GM12878 (cell line): ENCODE measurements at regions not wholly inside any gene's neighbourhood (a gene's known extent, or its start where the extent isn't known, plus 50 kb on each side); places are given as distances from the start of the nearest gene placed in this dataset.

Experiments used
- BCLAF1 ChIP-seq: fragments of 450-650 bp; IDR thresholded peaks from 2 replicates; pipeline ENCODE4 v1.6.1; 2017; ENCODE audit warnings: antibody characterized with exemption, mild to moderate bottlenecking, moderate library complexity
- CTCF ChIP-seq, 3 experiments: IDR thresholded peaks in 2 of 3; conservative IDR thresholded peaks in 1 of 3; 2 replicates each; pipeline ENCODE4 v1.5.1; 2011; ENCODE audit warnings: low read depth in 3 of 3, low read length in 3 of 3, mild to moderate bottlenecking in 3 of 3, control low read depth in 2 of 3, moderate library complexity in 2 of 3, inconsistent platforms in 1 of 3, mixed read lengths in 1 of 3; ENCODE audit not compliant: control insufficient read depth in 2 of 3, insufficient read depth in 1 of 3; ENCODE audit errors: extremely low read depth in 1 of 3
- FOXM1 ChIP-seq: IDR thresholded peaks from 2 replicates; pipeline ENCODE4 v1.6.1; 2012; ENCODE audit warnings: low read depth, mild to moderate bottlenecking, inconsistent platforms, low read length, moderate library complexity
- IRF3 ChIP-seq: fragments of 450-650 bp; IDR thresholded peaks from 2 replicates; pipeline ENCODE4 v1.6.1; 2014; ENCODE audit warnings: mild to moderate bottlenecking
- LARP7 ChIP-seq: fragments of 450-650 bp; IDR thresholded peaks from 2 replicates; pipeline ENCODE4 v1.6.1; 2017; ENCODE audit warnings: mild to moderate bottlenecking
- POLR2A ChIP-seq: IDR thresholded peaks from 2 replicates; pipeline ENCODE4 v1.6.1; 2011; ENCODE audit warnings: low read depth, mild to moderate bottlenecking, low read length
- POU2F2 ChIP-seq: IDR thresholded peaks from 3 replicates; pipeline ENCODE4 v1.6.1; 2011; ENCODE audit warnings: low read depth, mild to moderate bottlenecking, low read length, borderline replicate concordance
- RELA ChIP-seq: fragments of 450-650 bp; IDR thresholded peaks from 2 replicates; pipeline ENCODE4 v1.8.0; 2014; ENCODE audit warnings: borderline replicate concordance; ENCODE audit not compliant: partially characterized antibody
- RFX5 ChIP-seq: IDR thresholded peaks from 2 replicates; pipeline ENCODE4 v1.6.1; 2011; ENCODE audit warnings: low read depth, low read length, improper control_type of control experiment
- YBX1 ChIP-seq: fragments of 450-650 bp; IDR thresholded peaks from 2 replicates; pipeline ENCODE4 v1.6.1; 2016; ENCODE audit warnings: antibody characterized with exemption
- ZNF274 ChIP-seq: IDR thresholded peaks from one replicate; pipeline ENCODE4 v1.8.0; 2011; ENCODE audit not compliant: insufficient read length, insufficient read depth

GRCh38 chr9:135379540-135380267 is 99.9 kb upstream of the PPP1R26 start:
- TF ChIP-seq RELA: no peak
- no peak for TF ChIP-seq RFX5
- no peak for TF ChIP-seq CTCF (IDR thresholded peaks at IDR 0.05 in 2 of 3, conservative IDR thresholded peaks at IDR 0.05 in 1 of 3; ENCODE audit: control insufficient read depth in 2 of 3, extremely low read depth in 1 of 3, insufficient read depth in 1 of 3, low read depth in 3 of 3, low read length in 3 of 3)
- no peak for TF ChIP-seq IRF3
- TF ChIP-seq YBX1: no peak
- TF ChIP-seq FOXM1: no peak
- no peak for TF ChIP-seq ZNF274
- no peak for TF ChIP-seq POLR2A
- no peak for TF ChIP-seq BCLAF1
- no peak for TF ChIP-seq POU2F2
- no peak for TF ChIP-seq LARP7
